LHCN-M2 (cell line): ENCODE measurements at regions not wholly inside any gene's neighbourhood (a gene's known extent, or its start where the extent isn't known, plus 50 kb on each side); places are given as distances from the start of the nearest gene placed in this dataset.

ENCODE experiments used
- DNase-seq: peaks from one replicate; pipeline ENCODE4 v3.0.0-alpha.2; 2012; ENCODE audit warnings: low read depth

- DNase-seq = no peak
These were observed 294.8 kb downstream of the KCNRG start for GRCh38 chr13:50309882-50310594.

- no peak for DNase-seq
These were observed 295.5 kb downstream of the KCNRG start for GRCh38 chr13:50310734-50311133.

DNA sequence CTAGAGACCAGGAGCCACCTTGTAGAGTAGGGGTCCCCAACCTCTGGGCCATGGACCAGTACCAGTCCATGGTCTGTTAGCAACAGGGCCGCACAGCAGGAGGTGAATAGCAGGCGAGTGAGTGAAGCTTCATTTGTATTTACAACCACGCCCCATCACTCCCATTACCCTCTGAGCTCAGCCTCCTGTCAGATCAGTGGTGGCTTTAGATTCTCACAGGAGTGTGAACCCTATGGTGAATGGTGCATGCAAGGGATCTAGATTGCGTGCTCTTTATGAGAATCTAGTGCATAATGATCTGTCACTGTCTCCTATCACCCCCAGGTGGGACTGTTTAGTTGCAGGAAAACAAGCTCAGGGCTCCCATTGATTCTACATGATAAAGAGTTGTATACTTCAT lies 303.6 kb downstream of the KCNRG start:
- no peak for DNase-seq

- DNase-seq = peak; percentile 45
These were observed 304.5 kb downstream of the KCNRG start for GRCh38 chr13:50319635-50320255.

GRCh38 chr13:50320271-50320862 lies 305.1 kb downstream of the KCNRG start:
- peak; percentile 75 for DNase-seq

GRCh38 chr13:50322006-50322405 lies 306.8 kb downstream of the KCNRG start:
- DNase-seq = no peak

DNA sequence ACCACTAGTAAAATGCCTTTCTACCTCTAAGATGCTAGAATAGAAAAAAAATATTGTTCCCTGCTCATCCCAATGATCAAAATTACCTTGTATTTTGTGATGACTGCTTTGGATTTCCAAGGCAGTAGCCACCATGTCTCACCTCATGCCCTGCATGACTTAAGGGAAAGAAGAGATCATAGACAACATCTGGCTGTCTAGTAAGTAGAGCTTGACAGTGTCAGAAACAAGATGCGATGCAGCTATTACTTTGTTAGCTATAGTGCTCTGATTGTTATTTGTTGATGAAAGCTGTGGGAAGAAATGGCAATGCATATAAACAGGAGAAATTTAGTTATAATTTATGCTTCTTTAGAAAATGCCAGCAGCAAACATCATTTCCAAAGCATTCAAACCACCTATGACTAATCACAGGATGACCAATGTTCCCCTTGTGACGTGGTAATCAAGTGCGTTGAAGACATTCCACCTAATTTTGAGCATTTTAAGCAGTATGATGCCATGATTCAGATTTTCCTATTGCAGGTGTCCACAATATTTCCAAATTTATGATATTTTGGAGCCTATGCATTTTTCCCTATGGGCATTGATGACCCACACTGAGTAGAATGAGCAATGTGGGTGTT lies 308.3 kb downstream of the KCNRG start:
- DNase-seq = peak; percentile 86

GRCh38 chr13:50326271-50326670 lies 311.0 kb downstream of the KCNRG start:
- no peak for DNase-seq

DNA sequence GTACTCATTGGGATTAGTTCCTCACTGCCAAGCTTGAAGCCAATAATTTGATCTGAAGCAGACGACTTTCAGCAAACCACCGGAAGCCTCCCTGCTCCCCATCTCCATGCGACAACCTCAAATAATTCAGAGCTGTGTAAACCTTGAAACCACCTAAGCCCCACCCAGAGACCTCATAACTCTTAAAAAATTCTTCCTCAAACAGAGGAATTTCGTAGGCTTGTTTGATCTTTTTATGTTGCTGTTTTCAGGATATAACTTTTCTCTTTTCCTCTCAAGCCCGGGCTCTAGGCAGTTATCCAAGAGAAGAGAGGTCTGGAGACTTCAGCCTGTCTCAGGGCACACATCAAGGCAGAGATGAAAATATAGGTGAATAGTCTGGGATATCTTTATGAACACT lies 311.6 kb downstream of the KCNRG start:
- no peak for DNase-seq

GRCh38 chr13:50334115-50334778 lies 319.0 kb downstream of the KCNRG start:
- DNase-seq = no peak

DNA sequence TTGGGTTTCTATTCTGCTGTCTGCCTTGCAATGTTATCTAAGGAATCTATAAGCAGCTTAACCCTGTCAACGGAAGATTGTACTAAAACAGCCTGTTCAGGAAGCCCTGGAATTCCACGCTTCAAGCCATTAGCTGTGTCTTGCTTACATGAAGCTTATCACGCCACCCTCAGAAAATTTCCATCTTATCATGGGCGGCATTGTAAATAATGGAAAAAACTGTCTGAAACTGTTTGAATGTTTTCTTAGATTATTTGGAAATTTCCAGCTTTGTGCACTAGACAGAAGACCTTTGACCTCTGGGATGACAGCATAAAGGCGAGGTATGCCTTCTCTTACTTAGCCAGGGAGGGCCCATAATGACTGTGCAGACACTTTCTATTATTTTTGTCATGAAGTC lies 319.7 kb downstream of the KCNRG start:
- no peak for DNase-seq

DNA sequence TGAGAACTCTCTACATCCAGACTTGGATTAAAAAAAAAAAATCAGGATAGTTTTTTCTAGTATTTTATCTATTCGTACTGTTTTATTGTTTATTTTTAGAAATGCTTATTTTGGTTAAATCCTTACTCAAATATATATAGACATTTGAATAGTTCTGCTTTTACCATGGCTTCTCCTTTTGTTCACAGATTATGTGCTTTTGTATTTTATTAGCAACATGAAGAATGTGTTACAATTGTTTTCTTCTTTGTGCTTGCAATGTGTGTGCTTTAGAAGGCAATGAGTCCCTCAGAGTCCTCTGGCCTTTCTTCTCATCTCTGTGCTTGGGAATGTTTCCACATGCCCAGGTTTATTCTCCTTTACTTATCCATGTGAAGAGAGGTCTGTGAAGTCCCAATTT lies 324.0 kb downstream of the KCNRG start:
- no peak for DNase-seq

DNA sequence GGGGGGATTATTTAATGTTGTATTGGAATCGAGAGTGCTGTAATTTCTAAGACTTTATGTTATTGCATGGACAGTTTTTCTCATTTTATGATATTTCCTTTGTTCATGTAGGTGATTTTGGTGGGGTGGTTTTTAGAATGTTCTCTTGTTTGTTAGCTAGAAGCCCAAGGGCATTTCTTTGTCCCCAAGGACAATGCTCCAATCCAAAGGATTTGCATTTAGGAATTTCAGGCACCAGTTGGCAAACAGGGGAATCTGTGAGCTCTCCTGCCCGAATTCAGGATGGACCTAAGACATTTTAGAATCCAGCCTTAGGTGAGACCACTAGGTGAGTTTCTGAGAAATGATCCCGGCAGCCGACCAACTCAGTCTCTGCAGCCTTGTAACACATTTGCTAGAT lies 324.9 kb downstream of the KCNRG start:
- DNase-seq = no peak

DNA sequence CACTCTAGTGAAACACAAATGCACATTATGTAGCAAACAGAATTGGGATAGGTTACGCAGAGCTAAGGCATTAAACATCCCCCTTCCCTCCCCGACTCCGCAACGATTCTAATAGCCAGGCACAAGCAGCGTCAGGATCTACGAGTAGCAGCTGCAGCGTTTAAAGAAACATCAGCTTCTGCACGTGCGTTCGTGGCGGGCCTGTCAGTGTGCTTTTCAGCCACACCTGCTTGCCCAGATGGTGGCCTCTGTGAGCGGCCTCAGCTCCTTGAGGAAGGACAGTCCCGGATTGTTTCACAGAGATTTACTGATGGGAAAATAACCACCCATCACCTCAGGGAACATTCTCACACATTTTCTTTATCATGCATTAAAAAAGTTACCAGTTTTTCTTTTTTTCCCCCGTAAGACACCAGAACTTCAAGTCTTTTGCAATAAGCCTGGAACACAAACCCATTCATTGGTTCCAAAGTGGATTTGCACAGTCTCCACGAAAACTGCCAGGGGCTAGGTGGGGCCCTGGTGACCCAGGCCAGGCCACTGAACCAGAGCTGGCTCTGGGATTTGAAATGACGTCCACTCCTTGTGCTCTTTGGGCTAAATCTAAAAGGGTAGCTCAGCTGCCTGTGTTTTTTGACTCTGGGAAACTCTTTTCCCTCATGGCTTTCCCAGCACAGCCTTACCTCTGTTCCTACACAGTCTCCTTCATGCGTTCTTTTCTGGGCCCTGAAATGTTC lies 325.5 kb downstream of the KCNRG start:
- no peak for DNase-seq

- no peak for DNase-seq
These were observed 326.3 kb downstream of the KCNRG start for GRCh38 chr13:50341526-50341925.

- DNase-seq = peak; percentile 6
These were observed 329.5 kb downstream of the KCNRG start for GRCh38 chr13:50344717-50345116.

- DNase-seq = no peak
These were observed 330.6 kb downstream of the KCNRG start for GRCh38 chr13:50345804-50346203.

DNA sequence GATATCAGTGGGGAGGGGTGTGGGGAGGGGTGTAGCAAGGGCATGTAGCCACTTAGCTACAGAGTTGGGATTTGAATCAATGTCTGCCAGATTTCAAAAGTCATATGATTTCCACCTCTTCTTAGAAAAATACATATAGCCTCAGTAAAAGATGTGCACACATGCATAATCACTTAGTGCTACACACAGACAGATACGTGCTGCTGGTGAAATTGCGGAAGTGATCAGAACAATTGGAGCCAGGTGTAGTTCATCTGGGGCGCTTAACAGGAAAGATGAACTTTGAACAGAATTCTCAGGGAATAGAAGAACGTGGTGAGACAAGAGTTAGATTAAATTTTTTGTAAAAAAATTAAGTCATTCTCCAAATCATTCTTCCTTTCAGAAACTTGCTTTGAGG lies 333.1 kb downstream of the KCNRG start:
- no peak for DNase-seq

DNA sequence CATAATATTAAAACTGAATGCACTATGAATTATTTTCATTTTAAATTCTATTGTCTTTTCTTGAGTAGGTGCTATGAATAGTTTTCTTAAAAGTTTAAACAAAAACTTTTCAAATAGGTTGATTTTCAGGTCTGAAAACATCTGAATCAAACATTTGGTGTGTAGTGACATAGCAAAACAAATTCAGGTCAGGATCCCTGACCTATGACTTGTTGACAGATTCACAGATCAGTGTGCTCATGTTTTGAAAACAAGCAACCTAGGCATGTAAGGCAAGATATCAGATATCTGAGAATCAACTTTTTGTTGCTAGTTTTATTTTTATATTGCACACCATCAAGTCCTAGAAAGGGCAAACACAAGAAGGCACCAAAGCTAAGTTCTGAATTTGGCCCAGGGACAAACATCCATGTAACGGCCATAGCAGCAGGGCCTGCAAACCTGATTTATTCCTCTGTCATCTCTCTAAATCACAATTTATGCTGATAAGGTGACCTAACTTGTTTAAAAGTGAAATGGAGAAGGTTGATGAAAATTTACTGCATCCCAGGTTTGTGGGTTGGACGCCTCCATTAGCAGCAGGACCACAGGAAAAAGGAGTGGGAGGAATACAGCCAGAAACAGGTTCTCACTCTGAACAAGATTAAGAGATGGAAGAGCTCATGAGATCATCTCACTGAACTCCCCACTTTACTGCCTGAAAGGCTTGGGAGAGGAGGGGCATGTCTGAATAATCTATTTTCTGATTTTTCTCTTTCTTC lies 337.7 kb downstream of the KCNRG start:
- peak; percentile 43 for DNase-seq

DNA sequence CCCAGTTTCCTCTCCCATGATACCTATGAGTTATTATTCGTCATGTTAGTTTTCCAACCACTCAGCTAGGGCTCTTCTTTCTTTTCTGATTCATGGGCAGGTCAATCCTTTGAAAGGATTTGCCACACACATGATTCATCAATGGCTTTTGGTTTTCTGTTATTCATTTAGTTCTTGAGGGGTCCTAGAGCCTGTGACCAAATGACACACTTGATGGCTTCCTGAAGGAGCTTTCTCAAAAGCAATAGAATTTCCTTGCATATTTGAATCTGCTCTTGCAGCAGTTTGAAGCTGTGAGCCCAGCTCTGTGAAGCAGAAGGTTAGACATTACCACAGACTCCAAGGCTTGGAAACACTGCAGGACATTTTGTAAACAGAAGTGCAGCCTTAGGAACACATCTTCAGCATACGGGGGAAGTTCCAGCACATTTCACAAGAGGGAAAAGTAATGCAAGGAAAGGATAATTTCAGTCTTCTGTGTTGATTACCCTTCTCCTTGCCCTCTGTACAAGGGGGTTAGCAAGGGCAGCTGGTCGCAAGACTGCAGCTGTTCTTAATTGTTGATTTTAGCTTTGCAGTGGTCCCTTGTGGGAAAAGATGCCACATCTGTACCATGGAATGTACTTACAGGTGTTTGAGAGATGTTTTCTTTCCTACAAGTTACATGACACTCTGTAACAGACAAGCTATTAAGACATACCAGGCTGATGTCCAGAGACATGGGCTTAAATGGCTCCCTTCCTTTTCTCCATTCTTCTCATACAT lies 338.6 kb downstream of the KCNRG start:
- DNase-seq = peak; percentile 88
